Esophagus muscularis mucosa (tissue), 4 donors: ENCODE measurements at regions not wholly inside any gene's neighbourhood (a gene's known extent, or its start where the extent isn't known, plus 50 kb on each side); places are given as distances from the start of the nearest gene placed in this dataset.

Source experiments
- DNase-seq: peaks from one replicate; pipeline ENCODE4 v3.0.0-alpha.2; 2017; ENCODE audit errors: extremely low spot score
- H3K27ac ChIP-seq, 4 donors: fragments of 200-600 bp; sonication (generic); replicated peaks in 1 of 4; 1 replicate in 3 of 4; 2 replicates in 1 of 4; pipeline ENCODE4 v1.5.1; 2016 to 2019; ENCODE audit warnings: mild to moderate bottlenecking in 1 of 4
- H3K27me3 ChIP-seq, 4 donors: fragments of 200-600 bp; sonication (generic); one replicate each; pipeline versions ENCODE4 v1.5.1 to v1.6.0; 2016 to 2019
- H3K36me3 ChIP-seq, 4 donors: fragments of 200-600 bp; sonication (generic); one replicate each; pipeline ENCODE4 v1.5.1; 2016 to 2019
- H3K4me1 ChIP-seq, 4 donors: fragments of 200-600 bp; sonication (generic); one replicate each; pipeline ENCODE4 v1.5.1; 2016 to 2019
- H3K4me3 ChIP-seq, 4 donors: fragments of 200-600 bp; sonication (generic); 1 replicate in 2 of 4; 2 replicates in 2 of 4; pipeline ENCODE4 v1.5.1; 2016 to 2019; ENCODE audit warnings: mild to moderate bottlenecking in 4 of 4, moderate library complexity in 1 of 4
- H3K9me3 ChIP-seq, 4 donors: fragments of 200-600 bp; sonication (generic); 1 replicate in 3 of 4; 2 replicates in 1 of 4; pipeline ENCODE4 v1.5.1; 2016 to 2019
- CTCF ChIP-seq, 3 experiments: fragments of 200-600 bp in 2 of 3; fragments of 450-650 bp in 1 of 3; sonication (generic) in 2 of 3; IDR thresholded peaks; one replicate each; pipeline ENCODE4 v1.5.1; 2017 to 2019; ENCODE audit warnings: antibody characterized with exemption in 3 of 3, mild to moderate bottlenecking in 2 of 3, moderate library complexity in 1 of 3
- EP300 ChIP-seq: sonication (generic); formaldehyde crosslinking; IDR thresholded peaks from one replicate; pipeline ENCODE4 v1.6.1; 2017; ENCODE audit warnings: antibody characterized with exemption
- POLR2A ChIP-seq: fragments of 450-650 bp; IDR thresholded peaks from one replicate; pipeline ENCODE4 v1.6.1; 2017; ENCODE audit warnings: antibody characterized with exemption, moderate library complexity, mild to moderate bottlenecking, low read depth
- POLR2AphosphoS5 ChIP-seq, 2 donors: sonication (generic); formaldehyde crosslinking; IDR thresholded peaks; one replicate each; pipeline ENCODE4 v1.6.1; 2017; ENCODE audit warnings: antibody characterized with exemption in 2 of 2
- WGBS: methylation state at CpG from one replicate; pipeline ENCODE4 v1.1.5; 2018; 5-methylcytosine and 5-hydroxymethylcytosine counted together
- intact Hi-C: fragments of 100-400 bp; cut with DNase I; formaldehyde crosslinking; loops from one replicate; pipeline ENCODE4 v1.15.1; 2023

GRCh38 chr9:110047232-110047954, 160.6 kb downstream of the C9orf152 start:
- no peaks in the 10 kb centered on the region for H3K9me3 ChIP-seq
- WGBS: 67% methylated on average over 7 of the region's 7 CpGs
- H3K36me3 ChIP-seq: no peaks in the 10 kb centered on the region
- intact Hi-C loops: loop anchor here (5.0 kb wide), 1 partner anchor 95 kb away; no protein-coding TSS in a partner anchor
- H3K27me3 ChIP-seq: no peaks in the 10 kb centered on the region
- peak overlapping the region in 3 of 4 donors; percentile 28 to 83 (median 78) for H3K27ac ChIP-seq
- H3K4me1 ChIP-seq: peaks cover 14 to 40% (median 37%) of the 10 kb centered on the region in 4 donors
- peak overlapping the region; percentile 71 to 82 (median 78) for H3K4me3 ChIP-seq
- TF ChIP-seq CTCF (IDR thresholded peaks at IDR 0.05): no peak
- TF ChIP-seq POLR2A: no peak
- no peak for TF ChIP-seq POLR2AphosphoS5 (IDR thresholded peaks at IDR 0.05)
- no peak for TF ChIP-seq EP300
- no peak for DNase-seq

GRCh38 chr9:110047955-110048402, 160.0 kb downstream of the C9orf152 start:
- peak overlapping the region; percentile 71 to 82 (median 78) for H3K4me3 ChIP-seq
- 57% methylated on average over 14 of the region's 27 CpGs for WGBS
- no peak for DNase-seq
- TF ChIP-seq POLR2AphosphoS5 (IDR thresholded peaks at IDR 0.05) (no peak), EP300 (no peak), CTCF (IDR thresholded peaks at IDR 0.05) (no peak), POLR2A (no peak)
- H3K4me1 ChIP-seq: peaks cover 13 to 40% (median 37%) of the 10 kb centered on the region in 4 donors
- H3K27ac ChIP-seq: peak overlapping the region; percentile 21 to 83 (median 53)
- intact Hi-C loops: loop anchor here (5.0 kb wide), 1 partner anchor 94 kb away; no protein-coding TSS in a partner anchor
- H3K36me3 ChIP-seq: no peaks in the 10 kb centered on the region
- no peaks in the 10 kb centered on the region for H3K27me3 ChIP-seq
- no peaks in the 10 kb centered on the region for H3K9me3 ChIP-seq

- peak; percentile 94 for DNase-seq
- TF ChIP-seq POLR2A (peak; percentile 52), CTCF (IDR thresholded peaks at IDR 0.05) (no peak), POLR2AphosphoS5 (IDR thresholded peaks at IDR 0.05) (peak; percentile 82 to 91), EP300 (no peak)
Observed at GRCh38 chr9:110048403-110048975, 159.5 kb downstream of the C9orf152 start.

GRCh38 chr9:110048976-110049698, 158.8 kb downstream of the C9orf152 start:
- H3K4me3 ChIP-seq: peak overlapping the region; percentile 71 to 82 (median 78)
- no peak for TF ChIP-seq EP300
- no peak for TF ChIP-seq POLR2AphosphoS5 (IDR thresholded peaks at IDR 0.05)
- TF ChIP-seq CTCF (IDR thresholded peaks at IDR 0.05): no peak
- TF ChIP-seq POLR2A: no peak
- intact Hi-C loops: loop anchor here (5.0 kb wide), 1 partner anchor 93 kb away; no protein-coding TSS in a partner anchor
- no peaks in the 10 kb centered on the region for H3K27me3 ChIP-seq
- H3K36me3 ChIP-seq: no peaks in the 10 kb centered on the region
- H3K27ac ChIP-seq: peak overlapping the region; percentile 78 to 83 (median 80)
- DNase-seq: no peak
- no peaks in the 10 kb centered on the region for H3K9me3 ChIP-seq
- 4% methylated on average over 32 of the region's 35 CpGs for WGBS
- H3K4me1 ChIP-seq: peaks cover 13 to 40% (median 37%) of the 10 kb centered on the region in 4 donors

More at GRCh38 chr9:110048403-110048975, 159.5 kb downstream of the C9orf152 start:
- Histone ChIP-seq H3K4me3 (peak overlapping the region; percentile 71 to 82 (median 78)), H3K27ac (peak overlapping the region; percentile 78 to 83 (median 80)), H3K36me3 (no peaks in the 10 kb centered on the region), H3K27me3 (no peaks in the 10 kb centered on the region), H3K9me3 (no peaks in the 10 kb centered on the region), H3K4me1 (peaks cover 13 to 40% (median 37%) of the 10 kb centered on the region in 4 donors)
- under 1% methylated on average over 16 of the region's 42 CpGs for WGBS
- intact Hi-C loops: loop anchor here (5.0 kb wide), 1 partner anchor 94 kb away; no protein-coding TSS in a partner anchor
